HCT116 (cell line): ENCODE measurements at regions not wholly inside any gene's neighbourhood (a gene's known extent, or its start where the extent isn't known, plus 50 kb on each side); places are given as distances from the start of the nearest gene placed in this dataset.
"Not testable (repeated sequence)": the region's sequence is repeated elsewhere in the genome, so short reads cannot be mapped to it uniquely, and the experiment has no call there.

Source experiments
- ATAC-seq: fragments of 200-7000 bp; cut with Tn5 transposase; 2 replicates; pipeline ENCODE4 v1.9.1; 2020; ENCODE audit warnings: mild to moderate bottlenecking, moderate library complexity
- BruUV-seq: library from RNA; stranded (reverse); fragments of 400-500 nt; replicated peaks from 2 replicates; lab custom pipeline; 2021; lab: Mats Ljungman, UMichigan
- CTCF ChIA-PET: fragments of 300-600 bp; sonication (Branson Sonifier 250); formaldehyde crosslinking; loops from one replicate; lab custom pipeline; 2021; ENCODE audit warnings: antibody characterized with exemption; lab: Charles Lee
- POLR2A ChIA-PET: fragments of 300-600, 350-600 bp; sonication (Branson Sonifier 250); formaldehyde crosslinking; loops from one replicate; lab custom pipeline; 2021; ENCODE audit warnings: antibody characterized with exemption; lab: Charles Lee
- RAD21 ChIA-PET, 2 experiments: fragments of 300-600 bp; sonication (Branson Sonifier 250); formaldehyde crosslinking; loops; one replicate each; lab custom pipeline; 2023; ENCODE audit warnings: low total read pairs in 2 of 2; ENCODE audit not compliant: uncharacterized antibody in 2 of 2, unreplicated experiment in 2 of 2, low non-redundant PET in 1 of 2; lab: Charles Lee
- DNase-seq: peaks from one replicate; pipeline ENCODE4 v3.0.0-alpha.2; 2010; ENCODE audit warnings: low read depth, low spot score
- H2AFZ ChIP-seq: fragments of 200-600 bp; shearing (Covaris generic), sonication (generic); 2 replicates; pipeline ENCODE4 v1.6.1; 2017; ENCODE audit warnings: low read depth, mixed run types, mixed read lengths, antibody characterized with exemption, low read length; ENCODE audit not compliant: poor library complexity, severe bottlenecking
- H3K27ac ChIP-seq: 2 replicates; pipeline ENCODE4 v1.5.1; 2012; ENCODE audit warnings: low read depth, low read length
- H3K27me3 ChIP-seq: fragments of 200-600 bp; sonication (generic); 2 replicates; pipeline ENCODE4 v1.6.1; 2016; ENCODE audit warnings: mixed run types, low read length, mixed read lengths; ENCODE audit not compliant: insufficient read depth
- H3K36me3 ChIP-seq, 2 experiments: fragments of 200-500 bp in 1 of 2; fragments of 200-600 bp in 1 of 2; sonication (Bioruptor generic) in 1 of 2; sonication (generic) in 1 of 2; 2 replicates each; pipeline versions ENCODE4 v1.5.1 to v1.6.1; 2014 to 2016; ENCODE audit warnings: low read length in 2 of 2, inconsistent platforms in 1 of 2, mixed read lengths in 1 of 2, mixed run types in 1 of 2; ENCODE audit not compliant: insufficient read depth in 2 of 2, control insufficient read depth in 1 of 2
- H3K4me1 ChIP-seq, 2 experiments: fragments of 200-600 bp in 1 of 2; sonication (generic) in 1 of 2; 2 replicates each; pipeline versions ENCODE4 v1.5.1 to v1.6.1; 2012 to 2017; ENCODE audit warnings: low read length in 2 of 2, inconsistent platforms in 1 of 2, mild to moderate bottlenecking in 1 of 2, mixed read lengths in 1 of 2, mixed run types in 1 of 2, moderate library complexity in 1 of 2; ENCODE audit not compliant: insufficient read depth in 2 of 2, control insufficient read depth in 1 of 2
- H3K4me2 ChIP-seq: fragments of 200-600 bp; sonication (generic); 2 replicates; pipeline ENCODE4 v1.6.1; 2017; ENCODE audit warnings: mixed run types, low read length, mixed read lengths
- H3K4me3 ChIP-seq, 2 experiments: fragments of 200-600 bp in 1 of 2; sonication (generic) in 1 of 2; replicated peaks in 1 of 2; 2 replicates each; pipeline ENCODE4 v1.5.1; 2011 to 2016; ENCODE audit warnings: low read length in 2 of 2, control low read depth in 1 of 2, low read depth in 1 of 2, mild to moderate bottlenecking in 1 of 2, mixed read lengths in 1 of 2, mixed run types in 1 of 2
- H3K79me2 ChIP-seq: fragments of 200-600 bp; sonication (generic); 2 replicates; pipeline ENCODE4 v1.6.1; 2017; ENCODE audit warnings: mild to moderate bottlenecking, mixed run types, low read length, moderate library complexity, mixed read lengths; ENCODE audit not compliant: insufficient read depth
- H3K9ac ChIP-seq: fragments of 200-600 bp; sonication (generic); 2 replicates; pipeline ENCODE4 v1.6.1; 2016; ENCODE audit warnings: low read length, mixed read lengths
- H3K9me2 ChIP-seq: fragments of 200-600 bp; sonication (generic), shearing (Covaris generic); 2 replicates; pipeline ENCODE4 v1.6.1; 2017; ENCODE audit warnings: mixed run types, mild to moderate bottlenecking, moderate library complexity; ENCODE audit not compliant: insufficient read depth
- H3K9me3 ChIP-seq, 2 experiments: fragments of 200-500 bp in 1 of 2; fragments of 200-600 bp in 1 of 2; sonication (Bioruptor generic) in 1 of 2; sonication (generic) in 1 of 2; 2 replicates each; pipeline ENCODE4 v1.6.1; 2014 to 2017; ENCODE audit warnings: low read length in 2 of 2, mixed read lengths in 2 of 2, inconsistent platforms in 1 of 2, low read depth in 1 of 2, mild to moderate bottlenecking in 1 of 2, mixed run types in 1 of 2, moderate library complexity in 1 of 2; ENCODE audit not compliant: control insufficient read depth in 1 of 2, insufficient read depth in 1 of 2
- H4K20me1 ChIP-seq: fragments of 200-600 bp; sonication (generic), shearing (Covaris generic); 2 replicates; pipeline ENCODE4 v1.6.1; 2017; ENCODE audit warnings: mixed run types, mild to moderate bottlenecking, moderate library complexity; ENCODE audit not compliant: insufficient read depth
- ATF3 ChIP-seq: IDR thresholded peaks from 2 replicates; pipeline ENCODE4 v1.6.1; 2012
- CEBPB ChIP-seq: IDR thresholded peaks from 2 replicates; pipeline ENCODE4 v1.6.1; 2012; ENCODE audit warnings: low read depth
- EGR1 ChIP-seq: IDR thresholded peaks from 2 replicates; pipeline ENCODE4 v1.6.1; 2012; ENCODE audit warnings: low read depth
- EZH2 ChIP-seq: fragments of 200-600 bp; sonication (generic); IDR thresholded peaks from 2 replicates; pipeline ENCODE4 v1.6.1; 2017; ENCODE audit warnings: antibody characterized with exemption, mixed run types
- JUND ChIP-seq: IDR thresholded peaks from 2 replicates; pipeline ENCODE4 v1.6.1; 2012
- POLR2AphosphoS5 ChIP-seq: IDR thresholded peaks from 2 replicates; pipeline ENCODE4 v1.6.1; 2011; ENCODE audit warnings: mild to moderate bottlenecking, low read depth, low read length, moderate library complexity
- TCF7L2 ChIP-seq: IDR thresholded peaks from 2 replicates; pipeline ENCODE4 v1.7.0; 2011; ENCODE audit warnings: borderline replicate concordance, inconsistent platforms; ENCODE audit not compliant: insufficient read depth, insufficient read length; ENCODE audit errors: extremely low read depth
- ZBTB33 ChIP-seq: IDR thresholded peaks from 2 replicates; pipeline ENCODE4 v1.6.1; 2011; ENCODE audit warnings: mild to moderate bottlenecking, low read length, moderate library complexity; ENCODE audit not compliant: insufficient replicate concordance; ENCODE audit errors: extremely low read depth
- intact Hi-C: fragments of 100-400 bp; cut with micrococcal nuclease; formaldehyde crosslinking; loops from 2 replicates; pipeline ENCODE4 v1.10.0; 2022

- DNase-seq: no peak
- H3K4me3 ChIP-seq: no peak overlapping the region
These were observed 79.7 kb upstream of the MARK1 start for GRCh38 chr1:220448217-220448616.

GRCh38 chr1:220444586-220444985 is 83.3 kb upstream of the MARK1 start:
- H2AFZ ChIP-seq, ATAC-seq, H3K36me3 ChIP-seq, H4K20me1 ChIP-seq, H3K4me3 ChIP-seq, POLR2A ChIA-PET, RAD21 ChIA-PET, H3K9me2 ChIP-seq, H3K4me2 ChIP-seq, BruUV-seq, DNase-seq, H3K4me1 ChIP-seq, H3K9ac ChIP-seq, H3K9me3 ChIP-seq, H3K79me2 ChIP-seq, H3K27me3 ChIP-seq, H3K27ac ChIP-seq, intact Hi-C loops, CTCF ChIA-PET: not testable (repeated sequence)

More at GRCh38 chr1:220448217-220448616, 79.7 kb upstream of the MARK1 start:
- Histone ChIP-seq H3K27me3 (0 out of 2 replicates have a peak, but pooled peaks cover 3% of the 10 kb centered on the region), H3K9me2 (no peaks in the 10 kb centered on the region), H2AFZ (no peak overlapping the region), H3K9ac (no peak overlapping the region), H3K9me3 (no peaks in the 10 kb centered on the region), H3K4me1 (no peaks in the 10 kb centered on the region), H4K20me1 (no peaks in the 10 kb centered on the region), H3K79me2 (no peaks in the 10 kb centered on the region), H3K4me2 (no peak overlapping the region), H3K27ac (no peak overlapping the region), H3K36me3 (no peaks in the 10 kb centered on the region)
- ATAC-seq: no peak
- ChIA-PET CTCF (no interaction called here), RAD21 (no interaction called here), POLR2A (no interaction called here)
- BruUV-seq: no TSS peak
- TF ChIP-seq EZH2: no peak
- no peak for TF ChIP-seq ZBTB33
- no peak for TF ChIP-seq CEBPB
- no peak for TF ChIP-seq EGR1
- TF ChIP-seq JUND: no peak
- no peak for TF ChIP-seq ATF3
- TF ChIP-seq TCF7L2: no peak
- TF ChIP-seq POLR2AphosphoS5: no peak
- intact Hi-C loops: loop anchor here (2.0 kb wide), 1 partner anchor 43 kb away; no protein-coding TSS in a partner anchor
